ENCODE measurements at regions not wholly inside any gene's neighbourhood (a gene's known extent, or its start where the extent isn't known, plus 50 kb on each side); places are given as distances from the start of the nearest gene placed in this dataset.

- DNase-seq (ENCODE audit: low read depth in 2 of 3, low spot score in 1 of 3) = no peak
Measured at GRCh38 chr9:73742412-73742811, 590.7 kb downstream of the ANXA1 start.

DNA sequence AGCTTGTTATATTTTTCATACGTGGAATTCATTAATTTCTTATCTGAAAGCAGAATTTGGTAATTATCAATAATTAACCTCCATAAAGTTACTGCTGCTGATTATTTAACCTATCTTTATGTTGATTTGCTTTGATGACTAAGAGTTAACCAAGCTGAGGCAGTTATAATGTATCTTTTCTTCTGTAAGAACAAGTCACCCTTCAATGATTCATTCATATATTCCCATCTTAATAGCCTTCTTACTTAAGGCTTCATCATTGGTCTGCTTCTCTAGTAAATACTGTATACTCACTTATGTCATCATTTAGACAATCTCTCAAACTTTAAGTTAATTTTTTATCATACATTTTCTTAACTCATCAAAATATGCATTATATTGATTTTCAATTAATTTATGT, 592.2 kb downstream of the ANXA1 start:
- DNase-seq (ENCODE audit: low read depth in 2 of 3, low spot score in 1 of 3) = no peak

DNA sequence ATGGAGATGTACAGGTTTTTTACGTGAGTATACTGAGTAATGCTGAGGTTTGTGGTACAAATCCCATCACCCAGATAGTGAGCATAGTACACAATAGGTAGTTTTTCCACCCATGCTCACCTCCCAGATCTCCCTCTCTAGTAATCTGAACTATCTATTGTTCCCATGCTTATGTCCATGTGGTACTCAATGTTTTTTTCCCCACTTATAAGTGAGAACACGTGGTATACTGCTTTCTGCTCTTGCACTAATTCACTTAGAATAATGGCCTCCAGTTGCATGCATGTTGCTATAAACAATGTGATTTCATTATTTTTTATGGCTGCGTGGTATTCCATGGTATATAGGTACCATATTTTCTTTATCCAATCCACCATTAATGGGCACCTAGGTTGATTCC, 593.9 kb downstream of the ANXA1 start:
- DNase-seq (ENCODE audit: low read depth in 2 of 3, low spot score in 1 of 3) = no peak

DNA sequence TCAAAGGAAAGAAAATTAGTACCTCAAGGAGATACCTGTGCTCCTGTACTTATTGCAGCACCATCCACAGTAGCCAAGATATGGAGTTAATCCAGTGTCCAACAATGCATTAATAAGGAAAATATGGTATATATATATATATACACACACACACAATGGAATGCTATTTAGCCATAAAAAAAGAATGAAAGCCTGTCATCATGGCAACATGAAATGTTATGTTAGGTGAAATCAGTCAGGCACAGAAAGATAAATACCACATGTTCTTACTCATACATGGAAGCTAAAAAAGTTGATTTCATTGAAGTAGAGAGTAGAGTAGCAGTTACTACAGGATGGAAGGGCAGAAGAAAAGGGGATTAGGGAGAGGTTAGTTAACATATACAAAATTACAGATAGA, 601.5 kb downstream of the ANXA1 start:
- no peak for DNase-seq (ENCODE audit: low read depth in 2 of 3, low spot score in 1 of 3)

DNA sequence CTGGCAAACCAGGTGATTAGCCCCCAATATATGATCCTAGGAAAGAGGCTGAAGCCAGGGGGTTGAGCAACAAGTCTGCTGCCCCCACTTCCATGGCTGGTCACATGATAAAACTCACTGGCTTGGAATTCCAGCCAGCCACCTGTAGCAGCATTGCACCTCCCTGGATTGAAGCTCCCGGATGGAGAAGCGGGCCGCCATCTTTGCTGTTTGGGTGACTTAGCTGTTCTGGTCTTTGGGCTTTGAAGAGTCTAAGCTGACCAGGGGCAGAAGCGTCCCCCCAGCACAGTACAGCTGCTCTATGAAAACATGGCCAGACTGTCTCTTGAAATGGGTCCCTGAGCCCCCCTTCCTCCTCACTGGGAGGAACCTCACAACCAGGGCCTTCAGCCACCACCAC, 610.2 kb downstream of the ANXA1 start:
- DNase-seq (ENCODE audit: low read depth in 2 of 3, low spot score in 1 of 3) = no peak

DNA sequence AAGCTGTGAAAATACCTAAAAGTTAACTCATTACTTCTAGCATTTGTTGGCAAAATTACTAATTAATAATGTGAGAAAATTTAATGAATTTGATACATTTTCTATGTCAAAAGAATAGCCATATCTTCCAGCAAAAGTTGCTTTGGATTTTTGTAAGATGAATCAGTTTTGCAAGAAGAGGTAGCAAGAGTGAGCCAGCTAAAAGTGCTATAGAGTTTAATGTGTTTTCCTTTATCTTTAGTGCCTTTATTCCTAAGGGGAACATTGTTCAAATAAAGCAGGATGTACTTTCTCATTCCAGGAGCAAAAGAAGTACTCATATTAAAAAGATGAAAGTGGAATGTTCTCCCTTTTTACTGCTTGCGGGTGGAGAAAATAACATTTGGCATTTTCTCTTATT, 622.2 kb downstream of the ANXA1 start:
- no peak for DNase-seq (ENCODE audit: low read depth in 2 of 3, low spot score in 1 of 3)

GRCh38 chr9:73775757-73776156, 624.1 kb downstream of the ANXA1 start:
- no peak for DNase-seq (ENCODE audit: low read depth in 2 of 3, low spot score in 1 of 3)

- DNase-seq (ENCODE audit: low read depth in 2 of 3, low spot score in 1 of 3) = no peak
Measured at GRCh38 chr9:73780916-73781315, 629.3 kb downstream of the ANXA1 start.

GRCh38 chr9:73782166-73782565, 630.5 kb downstream of the ANXA1 start:
- DNase-seq (ENCODE audit: low read depth in 2 of 3, low spot score in 1 of 3) = no peak

DNA sequence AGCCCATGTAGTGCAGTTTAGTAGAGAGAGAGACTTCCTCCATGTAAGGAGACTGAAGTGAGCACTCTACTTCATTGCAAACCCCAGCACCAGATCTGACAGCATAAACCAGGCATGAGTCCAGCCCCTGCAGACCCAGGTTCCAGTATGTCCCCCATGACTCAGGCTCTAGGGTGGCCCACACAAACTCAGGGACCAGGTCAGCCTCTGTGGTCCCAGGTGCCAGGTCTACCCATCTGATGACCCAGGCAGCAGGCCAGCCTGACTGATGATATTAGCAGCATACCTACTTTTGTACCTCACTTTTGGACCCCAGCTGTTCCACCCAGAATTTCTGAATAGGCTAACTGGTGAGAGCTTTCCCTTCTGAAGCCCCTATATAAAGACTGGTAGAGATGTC, 647.8 kb downstream of the ANXA1 start:
- DNase-seq (ENCODE audit: low read depth in 2 of 3, low spot score in 1 of 3) = no peak

DNA sequence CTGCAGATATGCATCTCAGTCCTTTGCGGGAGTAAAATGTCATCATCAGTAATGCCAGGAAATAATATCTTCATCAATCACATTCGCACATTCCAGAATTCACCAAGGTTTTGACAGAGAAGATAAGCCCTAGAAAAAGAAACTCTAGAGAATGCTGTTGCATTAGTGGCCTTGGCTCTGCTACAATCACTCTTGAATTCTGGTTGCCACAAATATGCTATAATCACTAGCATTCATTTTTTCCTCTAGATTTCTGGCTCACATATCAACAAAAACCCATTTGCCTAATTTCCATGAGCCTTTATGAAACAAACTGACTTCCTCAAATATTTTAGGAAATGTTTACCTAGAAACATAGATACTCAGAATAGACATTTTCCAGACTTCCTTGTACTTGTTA, 653.4 kb downstream of the ANXA1 start:
- DNase-seq (ENCODE audit: low read depth in 2 of 3, low spot score in 1 of 3) = no peak

DNA sequence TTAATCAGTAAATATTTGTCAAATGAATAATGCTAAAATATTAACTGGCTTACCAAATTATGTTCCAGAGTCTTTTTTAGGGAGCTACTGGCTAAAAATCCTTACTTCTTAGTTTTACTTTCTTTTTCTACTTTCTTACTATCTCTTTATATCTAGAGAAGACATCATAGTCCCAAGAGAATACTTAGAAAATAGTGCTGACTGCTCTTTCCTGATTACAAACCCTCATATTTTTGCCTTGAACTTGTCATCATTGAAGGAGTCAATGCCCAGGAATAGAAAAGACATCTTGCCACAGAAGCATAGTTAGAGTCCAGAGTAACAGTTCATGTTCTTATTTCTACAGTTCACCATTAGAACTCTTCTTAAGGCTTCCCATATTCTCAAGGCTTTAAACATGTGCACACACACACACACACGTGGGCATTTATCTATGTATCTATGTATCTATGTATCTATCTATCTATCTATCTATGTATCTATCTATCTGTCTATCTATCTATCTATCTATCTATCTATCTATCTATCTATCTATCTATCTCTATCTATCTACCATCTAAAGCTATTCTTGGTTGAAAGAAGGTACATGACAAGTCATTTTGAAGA, 654.3 kb downstream of the ANXA1 start:
- no peak for DNase-seq (ENCODE audit: low read depth in 2 of 3, low spot score in 1 of 3)

DNA sequence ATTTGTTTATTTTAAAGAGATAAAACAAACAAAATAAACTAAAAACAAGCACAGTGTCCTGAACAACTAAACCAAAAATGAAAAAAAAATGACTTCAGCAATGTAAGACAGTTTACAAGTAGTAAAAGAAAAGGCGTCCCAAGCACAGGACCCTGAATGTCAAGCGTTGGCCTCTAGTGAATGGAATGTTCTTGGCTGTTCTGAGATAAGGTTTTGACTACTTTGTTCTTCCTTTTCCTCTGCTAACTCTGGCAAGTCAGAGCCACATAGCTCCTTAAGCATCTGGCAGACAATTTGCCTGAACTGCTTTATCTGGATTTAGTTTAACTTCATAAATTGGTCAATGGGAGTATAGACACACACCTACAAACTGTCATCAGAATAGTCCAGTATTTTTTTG, 655.2 kb downstream of the ANXA1 start:
- DNase-seq (ENCODE audit: low read depth in 2 of 3, low spot score in 1 of 3) = no peak

DNA sequence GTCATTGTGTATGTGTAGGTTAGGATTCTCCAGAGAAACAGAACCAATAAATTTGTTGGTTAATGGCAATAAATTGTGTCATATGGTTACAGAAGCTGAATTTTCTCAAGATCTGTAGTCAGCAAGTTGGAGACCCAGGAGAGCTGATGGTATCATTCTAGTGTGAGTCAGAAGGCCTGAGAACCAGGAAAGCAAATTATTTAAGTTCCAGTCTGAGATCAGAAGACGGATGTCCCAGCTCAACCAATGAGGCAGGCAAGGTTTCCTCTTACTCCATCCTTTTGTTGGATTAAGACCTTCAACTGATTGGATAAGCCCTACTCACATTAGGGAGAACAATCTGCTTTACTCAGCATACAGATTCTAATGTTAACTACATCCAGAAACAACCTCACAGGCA, 656.3 kb downstream of the ANXA1 start:
- DNase-seq (ENCODE audit: low read depth in 2 of 3, low spot score in 1 of 3) = no peak

DNA sequence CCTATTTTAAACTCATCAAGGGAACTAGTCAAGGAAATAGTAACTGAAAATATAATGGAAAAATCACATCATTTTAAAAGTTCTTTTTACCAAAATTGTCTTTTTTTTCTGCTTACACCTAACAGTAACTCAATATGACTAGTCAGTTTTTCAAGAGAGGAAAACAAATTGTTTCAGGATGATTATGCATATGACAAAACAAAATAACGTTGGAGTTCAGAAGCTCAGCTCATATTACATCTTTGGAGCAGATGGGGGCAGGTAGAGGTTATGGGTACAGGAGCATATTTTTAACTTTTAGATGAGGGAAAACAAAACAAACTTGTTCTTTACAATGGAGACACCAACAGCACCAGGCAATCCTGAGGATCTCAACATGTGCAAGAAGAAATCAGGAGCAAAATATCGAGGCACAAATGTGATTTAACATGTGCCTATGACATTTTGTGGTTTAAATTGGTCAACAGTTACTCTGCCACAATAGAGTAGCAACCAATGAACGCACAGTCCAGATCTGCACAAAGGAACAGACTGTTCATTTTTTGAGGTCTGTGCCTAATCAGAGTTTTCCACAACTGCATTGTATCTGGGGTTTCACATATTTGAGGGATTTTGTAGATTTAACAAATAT, 659.0 kb downstream of the ANXA1 start:
- DNase-seq (ENCODE audit: low read depth in 2 of 3, low spot score in 1 of 3) = no peak

- no peak for DNase-seq (ENCODE audit: low read depth in 2 of 3, low spot score in 1 of 3)
Measured at GRCh38 chr9:73813546-73813945, 661.9 kb downstream of the ANXA1 start.

DNA sequence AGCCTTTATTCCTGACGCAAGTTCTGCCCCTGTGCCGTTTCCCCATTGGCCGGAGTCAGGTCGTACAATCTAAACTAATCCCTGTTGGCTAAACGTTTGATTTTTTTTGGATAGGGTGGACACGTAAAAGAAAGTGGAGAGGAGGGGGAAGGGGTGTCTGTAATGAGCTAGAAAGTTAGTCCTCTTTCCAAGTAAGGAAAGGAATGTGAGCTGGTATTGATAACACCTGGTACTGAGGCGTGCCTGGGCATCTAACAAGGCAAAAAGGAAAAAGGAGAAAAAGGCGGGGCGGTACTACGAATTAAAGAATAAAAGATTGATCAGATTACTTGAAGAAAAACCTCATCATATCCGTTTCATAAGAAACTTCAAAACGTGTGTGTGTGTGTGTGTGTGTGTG, 665.2 kb downstream of the ANXA1 start:
- no peak for DNase-seq (ENCODE audit: low read depth in 2 of 3, low spot score in 1 of 3)

DNA sequence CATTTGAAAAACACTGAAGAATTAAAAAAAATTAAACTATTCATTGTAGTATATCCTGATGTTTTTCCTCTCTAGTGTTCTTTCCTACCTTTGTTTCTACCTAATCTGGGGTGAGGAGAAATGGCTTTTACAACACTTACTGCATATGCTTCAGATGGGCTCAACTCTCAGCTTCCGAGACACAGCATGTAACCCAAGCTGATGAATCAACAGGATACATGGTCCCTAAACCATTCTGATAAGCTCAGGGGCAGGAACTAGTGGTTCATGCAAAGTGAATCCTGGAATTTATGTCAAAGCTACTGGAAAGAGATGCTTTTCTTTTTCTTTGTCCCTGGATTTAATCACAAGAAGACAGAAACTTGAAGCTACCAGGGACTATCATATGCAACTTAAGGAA, 672.5 kb upstream of the RORB start:
- DNase-seq (ENCODE audit: low read depth in 2 of 3, low spot score in 1 of 3) = no peak

- no peak for DNase-seq (ENCODE audit: low read depth in 2 of 3, low spot score in 1 of 3)
Measured at GRCh38 chr9:73838871-73839270, 658.3 kb upstream of the RORB start.

- DNase-seq (ENCODE audit: low read depth in 2 of 3, low spot score in 1 of 3) = no peak
Measured at GRCh38 chr9:73839471-73839870, 657.7 kb upstream of the RORB start.

- no peak for DNase-seq (ENCODE audit: low read depth in 2 of 3, low spot score in 1 of 3)
Measured at GRCh38 chr9:73841018-73841417, 656.1 kb upstream of the RORB start.

GRCh38 chr9:73844135-73844534, 653.0 kb upstream of the RORB start:
- DNase-seq (ENCODE audit: low read depth in 2 of 3, low spot score in 1 of 3) = no peak

DNA sequence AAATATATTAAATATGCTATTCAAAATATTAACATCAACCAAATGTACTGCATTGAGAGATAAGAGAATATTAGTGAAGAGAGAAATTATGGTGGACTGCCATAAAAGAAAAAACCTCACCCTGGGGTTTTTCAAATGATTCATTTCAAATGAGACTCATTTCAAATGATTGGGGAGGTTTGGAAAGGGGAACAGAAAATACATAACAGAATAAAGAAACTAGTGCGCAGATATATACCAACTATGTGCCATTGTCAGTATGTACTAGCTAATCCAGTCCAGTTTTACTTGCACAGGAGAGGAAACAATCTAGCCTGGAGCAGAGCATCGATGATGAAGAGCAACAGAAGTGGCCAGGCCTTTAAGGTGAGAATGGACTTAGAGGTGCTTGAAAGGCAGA, 651.6 kb upstream of the RORB start:
- DNase-seq (ENCODE audit: low read depth in 2 of 3, low spot score in 1 of 3) = no peak
